HepG2 (cell line): ENCODE measurements at regions not wholly inside any gene's neighbourhood (a gene's known extent, or its start where the extent isn't known, plus 50 kb on each side); places are given as distances from the start of the nearest gene placed in this dataset.

Experiments
- ATAC-seq: fragments of 200-7000 bp; cut with Tn5 transposase; 3 replicates; pipeline ENCODE4 v1.9.1; 2020; ENCODE audit warnings: mild to moderate bottlenecking, moderate library complexity
- BruUV-seq: library from RNA; stranded (reverse); fragments of 400-500 nt; replicated peaks from 2 replicates; lab custom pipeline; 2021; lab: Mats Ljungman, UMichigan
- CTCF ChIA-PET: fragments of 300-600 bp; formaldehyde crosslinking; extraction: SDS; loops from one replicate; lab custom pipeline; 2021; ENCODE audit warnings: low total read pairs, inconsistent platforms, low intra/inter-chr PET ratio; lab: Yijun Ruan, JAX
- POLR2A ChIA-PET: fragments of 350-600 bp; sonication (Branson Sonifier 250); formaldehyde crosslinking; loops from one replicate; lab custom pipeline; 2020; ENCODE audit warnings: antibody characterized with exemption, inconsistent platforms; lab: Yijun Ruan, JAX
- DNase-seq: peaks from one replicate; pipeline ENCODE4 v3.0.0-alpha.2; 2015; ENCODE audit warnings: low spot score
- FAIRE-seq: peaks from 3 replicates; lab custom pipeline; 2011; peaks lifted over from hg19 to GRCh38; lab: Jason Lieb, UNC
- H2AFZ ChIP-seq: one replicate; pipeline ENCODE4 v1.6.1; 2011; ENCODE audit warnings: low read length, inconsistent platforms
- H3K27ac ChIP-seq: fragments of 300-600 bp; 3 replicates; pipeline ENCODE4 v1.8.0; 2011; ENCODE audit warnings: mixed run types, mild to moderate bottlenecking, mixed read lengths, low read length, inconsistent platforms; ENCODE audit not compliant: insufficient read depth; ENCODE audit errors: extremely low read length
- H3K27me3 ChIP-seq, 2 experiments: fragments of 200-600 bp in 1 of 2; 2 replicates in 1 of 2; 3 replicates in 1 of 2; pipeline versions ENCODE4 v1.6.0 to v1.8.0; 2011; ENCODE audit warnings: low read length in 2 of 2, mild to moderate bottlenecking in 2 of 2, moderate library complexity in 2 of 2, inconsistent platforms in 1 of 2; ENCODE audit not compliant: insufficient read depth in 2 of 2, control insufficient read depth in 1 of 2
- H3K36me3 ChIP-seq, 2 experiments: fragments of 200-600 bp in 1 of 2; replicated peaks in 1 of 2; 2 replicates in 1 of 2; 3 replicates in 1 of 2; pipeline versions ENCODE4 v1.5.1 to v1.8.0; 2011; ENCODE audit warnings: low read length in 2 of 2, inconsistent platforms in 1 of 2; ENCODE audit not compliant: insufficient read depth in 2 of 2, control insufficient read depth in 1 of 2
- H3K4me1 ChIP-seq: 2 replicates; pipeline ENCODE4 v1.5.1; 2012; ENCODE audit warnings: low read length, inconsistent platforms; ENCODE audit not compliant: insufficient read depth
- H3K4me2 ChIP-seq: 2 replicates; pipeline ENCODE4 v1.6.0; 2011; ENCODE audit warnings: low read depth, low read length, inconsistent platforms
- H3K4me3 ChIP-seq, 3 experiments: fragments of 200-600 bp in 1 of 3; sonication (generic), shearing (Covaris generic) in 1 of 3; replicated peaks in 1 of 3; 2 replicates each; pipeline ENCODE4 v1.5.1; 2011 to 2016; ENCODE audit warnings: low read length in 3 of 3, inconsistent platforms in 2 of 3, low read depth in 2 of 3, mild to moderate bottlenecking in 2 of 3, control low read depth in 1 of 3, mixed read lengths in 1 of 3; ENCODE audit not compliant: insufficient read depth in 1 of 3
- H3K79me2 ChIP-seq: one replicate; pipeline ENCODE4 v1.6.1; 2011; ENCODE audit warnings: low read length, inconsistent platforms; ENCODE audit not compliant: insufficient read depth
- H3K9ac ChIP-seq: 2 replicates; pipeline ENCODE4 v1.6.0; 2011; ENCODE audit warnings: mild to moderate bottlenecking, low read depth, low read length, inconsistent platforms; ENCODE audit not compliant: insufficient read depth
- H3K9me3 ChIP-seq: 2 replicates; pipeline ENCODE4 v1.5.1; 2012; ENCODE audit warnings: mild to moderate bottlenecking, low read length
- H4K20me1 ChIP-seq: 2 replicates; pipeline ENCODE4 v1.6.0; 2011; ENCODE audit warnings: inconsistent platforms, mild to moderate bottlenecking, low read length, moderate library complexity; ENCODE audit not compliant: insufficient read depth
- BCL6 ChIP-seq: IDR thresholded peaks from 2 replicates; pipeline ENCODE4 v1.6.1; 2016; ENCODE audit warnings: missing genetic modification reagents, missing compliant biosample characterization
- HES4 ChIP-seq: sonication (generic); formaldehyde crosslinking; IDR thresholded peaks from 2 replicates; pipeline ENCODE4 v1.9.0; 2021; ENCODE audit warnings: mild to moderate bottlenecking, missing genetic modification reagents, borderline replicate concordance
- JUN ChIP-seq: sonication (generic); formaldehyde crosslinking; IDR thresholded peaks from 2 replicates; pipeline ENCODE4 v1.4.0; 2020; ENCODE audit warnings: mild to moderate bottlenecking, missing genetic modification reagents
- MBD4 ChIP-seq: IDR thresholded peaks from 2 replicates; pipeline ENCODE4 v1.6.1; 2012; ENCODE audit warnings: low read length, inconsistent platforms, borderline replicate concordance
- MED1 ChIP-seq: sonication (generic); formaldehyde crosslinking; IDR thresholded peaks from 2 replicates; pipeline ENCODE4 v1.4.0; 2020; ENCODE audit warnings: missing genetic modification reagents
- MIER2 ChIP-seq: IDR thresholded peaks from 2 replicates; pipeline ENCODE4 v1.6.1; 2016; ENCODE audit warnings: missing biosample characterization, missing genetic modification reagents
- NFE2 ChIP-seq: sonication (generic); formaldehyde crosslinking; IDR thresholded peaks from 2 replicates; pipeline ENCODE4 v1.4.0; 2020; ENCODE audit warnings: missing genetic modification reagents
- NRL ChIP-seq: sonication (generic); formaldehyde crosslinking; IDR thresholded peaks from 2 replicates; pipeline ENCODE4 v1.5.0; 2020; ENCODE audit warnings: missing genetic modification reagents, mild to moderate bottlenecking, moderate library complexity, borderline replicate concordance
- ONECUT2 ChIP-seq: sonication (generic); formaldehyde crosslinking; IDR thresholded peaks from 2 replicates; pipeline ENCODE4 v1.4.0; 2020; ENCODE audit warnings: missing genetic modification reagents
- PTBP1 ChIP-seq: fragments of 200-400 bp; formaldehyde crosslinking; IDR thresholded peaks from 2 replicates; pipeline ENCODE4 v1.6.1; 2018; ENCODE audit warnings: low read length, low read depth; ENCODE audit not compliant: poor library complexity, severe bottlenecking
- REPIN1 ChIP-seq: sonication (generic); formaldehyde crosslinking; IDR thresholded peaks from 2 replicates; pipeline ENCODE4 v1.8.0; 2022; ENCODE audit warnings: missing genetic modification reagents, low read depth, mild to moderate bottlenecking, borderline replicate concordance
- REXO4 ChIP-seq: sonication (generic); formaldehyde crosslinking; IDR thresholded peaks from 2 replicates; pipeline ENCODE4 v1.8.0; 2022; ENCODE audit warnings: missing genetic modification reagents, mild to moderate bottlenecking, borderline replicate concordance
- RFX5 ChIP-seq: IDR thresholded peaks from 2 replicates; pipeline ENCODE4 v1.6.1; 2011; ENCODE audit warnings: low read depth, low read length, improper control_type of control experiment
- THAP11 ChIP-seq: IDR thresholded peaks from 2 replicates; pipeline ENCODE4 v1.6.1; 2016; ENCODE audit warnings: missing biosample characterization, missing genetic modification reagents
- ZFY ChIP-seq: sonication (generic); formaldehyde crosslinking; IDR thresholded peaks from 2 replicates; pipeline ENCODE4 v1.4.0; 2020; ENCODE audit warnings: missing genetic modification reagents
- ZNF747 ChIP-seq: sonication (generic); formaldehyde crosslinking; IDR thresholded peaks from 2 replicates; pipeline ENCODE4 v1.8.1; 2023; ENCODE audit warnings: missing genetic modification reagents, mild to moderate bottlenecking, borderline replicate concordance
- WGBS: methylation state at CpG from one replicate; pipeline ENCODE4 v1.1.6; 2017; ENCODE audit warnings: low lambda C conversion rate; 5-methylcytosine and 5-hydroxymethylcytosine counted together
- in situ Hi-C: cut with HindIII; loops from 2 replicates; pipeline ENCODE4 v1.10.0; 2017; ENCODE audit warnings: low pct_unique_long_range_greater_than_20kb; ENCODE audit not compliant: extremely low pct_ligation_motif_present
- intact Hi-C: fragments of 100-400 bp; cut with micrococcal nuclease; formaldehyde crosslinking; loops from one replicate; pipeline ENCODE4 v1.10.0; 2022; ENCODE audit not compliant: unreplicated experiment
- TF ChIP-seq, protein P1 (sequence below): sonication (generic); formaldehyde crosslinking; IDR thresholded peaks from 2 replicates; pipeline ENCODE4 v1.5.1; 2020; ENCODE audit warnings: missing genetic modification reagents, mild to moderate bottlenecking, borderline replicate concordance
- TF ChIP-seq, protein P2 (sequence below): sonication (generic); formaldehyde crosslinking; IDR thresholded peaks from 2 replicates; pipeline ENCODE4 v1.4.0; 2020; ENCODE audit warnings: mild to moderate bottlenecking, missing genetic modification reagents
- TF ChIP-seq, protein P3 (sequence below): sonication (generic); formaldehyde crosslinking; IDR thresholded peaks from 2 replicates; pipeline ENCODE4 v1.5.0; 2020; ENCODE audit warnings: mild to moderate bottlenecking, low read depth, missing genetic modification reagents, borderline replicate concordance

DNA sequence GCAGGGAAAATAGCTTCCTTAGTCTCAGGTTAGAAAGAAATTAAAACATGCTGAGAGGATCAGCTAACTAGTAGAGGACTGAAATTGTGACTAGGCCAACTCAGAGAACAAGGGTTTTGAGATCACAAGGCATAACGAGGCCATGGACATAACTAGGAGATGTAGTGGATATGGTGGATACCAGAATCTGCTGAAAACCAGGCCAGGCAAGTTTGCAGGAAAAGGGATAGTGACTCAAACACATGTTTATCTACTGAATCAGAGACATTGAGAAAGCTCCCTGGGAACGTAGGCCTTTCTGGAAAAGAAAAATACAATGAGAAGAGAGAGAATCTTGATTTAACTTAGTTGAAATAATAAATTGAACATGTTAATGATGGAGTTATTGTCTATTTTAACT lies 326.5 kb upstream of the GBE1 start:
- Histone ChIP-seq H2AFZ (no peak overlapping the region), H3K4me1 (no peaks in the 10 kb centered on the region), H3K9me3 (no peaks in the 10 kb centered on the region), H3K4me2 (no peak overlapping the region), H3K9ac (no peak overlapping the region), H3K27me3 (no peaks in the 10 kb centered on the region), H3K79me2 (no peaks in the 10 kb centered on the region), H4K20me1 (no peaks in the 10 kb centered on the region), H3K27ac (no peak overlapping the region), H3K36me3 (no peaks in the 10 kb centered on the region), H3K4me3 (no peak overlapping the region)
- FAIRE-seq = no peak
- in situ Hi-C loops (no loop called here), intact Hi-C loops (no loop called here)
- POLR2A ChIA-PET = no interaction called here
- peak; percentile 3 for DNase-seq
- CTCF ChIA-PET = no interaction called here
- no peak for TF ChIP-seq NFE2
- TF ChIP-seq, protein P1, sequence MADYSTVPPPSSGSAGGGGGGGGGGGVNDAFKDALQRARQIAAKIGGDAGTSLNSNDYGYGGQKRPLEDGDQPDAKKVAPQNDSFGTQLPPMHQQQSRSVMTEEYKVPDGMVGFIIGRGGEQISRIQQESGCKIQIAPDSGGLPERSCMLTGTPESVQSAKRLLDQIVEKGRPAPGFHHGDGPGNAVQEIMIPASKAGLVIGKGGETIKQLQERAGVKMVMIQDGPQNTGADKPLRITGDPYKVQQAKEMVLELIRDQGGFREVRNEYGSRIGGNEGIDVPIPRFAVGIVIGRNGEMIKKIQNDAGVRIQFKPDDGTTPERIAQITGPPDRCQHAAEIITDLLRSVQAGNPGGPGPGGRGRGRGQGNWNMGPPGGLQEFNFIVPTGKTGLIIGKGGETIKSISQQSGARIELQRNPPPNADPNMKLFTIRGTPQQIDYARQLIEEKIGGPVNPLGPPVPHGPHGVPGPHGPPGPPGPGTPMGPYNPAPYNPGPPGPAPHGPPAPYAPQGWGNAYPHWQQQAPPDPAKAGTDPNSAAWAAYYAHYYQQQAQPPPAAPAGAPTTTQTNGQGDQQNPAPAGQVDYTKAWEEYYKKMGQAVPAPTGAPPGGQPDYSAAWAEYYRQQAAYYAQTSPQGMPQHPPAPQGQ (CRISPR knock-in tag) = no peak
- TF ChIP-seq, protein P2, sequence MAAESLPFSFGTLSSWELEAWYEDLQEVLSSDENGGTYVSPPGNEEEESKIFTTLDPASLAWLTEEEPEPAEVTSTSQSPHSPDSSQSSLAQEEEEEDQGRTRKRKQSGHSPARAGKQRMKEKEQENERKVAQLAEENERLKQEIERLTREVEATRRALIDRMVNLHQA (CRISPR knock-in tag) = no peak
- TF ChIP-seq REXO4 = no peak
- TF ChIP-seq, protein P3, sequence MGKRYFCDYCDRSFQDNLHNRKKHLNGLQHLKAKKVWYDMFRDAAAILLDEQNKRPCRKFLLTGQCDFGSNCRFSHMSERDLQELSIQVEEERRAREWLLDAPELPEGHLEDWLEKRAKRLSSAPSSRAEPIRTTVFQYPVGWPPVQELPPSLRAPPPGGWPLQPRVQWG (CRISPR knock-in tag) = no peak
- TF ChIP-seq REPIN1 = no peak
- no peak for TF ChIP-seq BCL6 (CRISPR knock-in tag)
- no peak for TF ChIP-seq MED1 (CRISPR knock-in tag)
- TF ChIP-seq ZFY (CRISPR knock-in tag) = no peak
- TF ChIP-seq ONECUT2 (CRISPR knock-in tag) = no peak
- TF ChIP-seq PTBP1 = no peak
- no peak for TF ChIP-seq NRL
- TF ChIP-seq MIER2 = no peak
- no peak for TF ChIP-seq HES4 (CRISPR knock-in tag)
- TF ChIP-seq THAP11 (CRISPR knock-in tag) = no peak
- no peak for TF ChIP-seq ZNF747
- TF ChIP-seq MBD4 = no peak
- TF ChIP-seq JUN = no peak
- no peak for TF ChIP-seq RFX5
- WGBS = 55% methylated on average over 2 of the region's 2 CpGs
- no TSS peak for BruUV-seq
- no peak for ATAC-seq
